ENCODE measurements at regions not wholly inside any gene's neighbourhood (a gene's known extent, or its start where the extent isn't known, plus 50 kb on each side); places are given as distances from the start of the nearest gene placed in this dataset.

DNA sequence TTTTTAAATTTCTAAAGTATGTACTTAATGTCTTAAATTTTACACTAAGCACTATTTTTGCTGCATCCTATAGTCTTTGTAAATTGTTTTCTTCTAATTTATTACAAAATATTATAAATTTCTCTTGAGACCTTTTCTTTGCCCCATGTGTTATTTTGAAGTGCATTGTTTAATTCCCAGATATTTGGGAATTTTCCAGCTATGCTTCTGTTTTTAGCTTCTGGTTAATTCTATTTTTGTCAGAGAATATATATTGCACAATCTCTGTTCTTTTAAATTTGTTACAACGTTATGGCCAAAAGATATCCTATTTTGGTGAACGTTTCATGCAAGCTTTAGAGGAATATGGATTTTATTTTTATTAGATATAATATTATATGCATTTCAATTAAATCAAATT lies 917.4 kb upstream of the MIR17HG start:
- H3K27me3 ChIP-seq (ENCODE audit: control insufficient read depth in 1 of 2, insufficient read depth in 2 of 2, low read length in 2 of 2) = no peaks in the 10 kb centered on the region
- H3K36me3 ChIP-seq (ENCODE audit: control insufficient read depth in 2 of 2, insufficient read depth in 2 of 2, low read length in 1 of 2) = no peaks in the 10 kb centered on the region
- no peak overlapping the region for H3K4me3 ChIP-seq (ENCODE audit: low read depth in 1 of 2, low read length in 2 of 2)
- WGBS, 2 donors = 48 to 54% methylated on average over 2 of the region's 2 CpGs
- peaks cover 0 to 4% of the 10 kb centered on the region in 2 donors for H3K4me1 ChIP-seq (ENCODE audit: control insufficient read depth in 2 of 2, insufficient read depth in 2 of 2, low read length in 1 of 2)
- no peaks in the 10 kb centered on the region for H3K9me3 ChIP-seq (ENCODE audit: control insufficient read depth in 2 of 2, insufficient read depth in 1 of 2, low read depth in 1 of 2, low read length in 1 of 2)
- H3K27ac ChIP-seq (ENCODE audit: low read depth in 2 of 2, low read length in 1 of 2) = no peak overlapping the region

DNA sequence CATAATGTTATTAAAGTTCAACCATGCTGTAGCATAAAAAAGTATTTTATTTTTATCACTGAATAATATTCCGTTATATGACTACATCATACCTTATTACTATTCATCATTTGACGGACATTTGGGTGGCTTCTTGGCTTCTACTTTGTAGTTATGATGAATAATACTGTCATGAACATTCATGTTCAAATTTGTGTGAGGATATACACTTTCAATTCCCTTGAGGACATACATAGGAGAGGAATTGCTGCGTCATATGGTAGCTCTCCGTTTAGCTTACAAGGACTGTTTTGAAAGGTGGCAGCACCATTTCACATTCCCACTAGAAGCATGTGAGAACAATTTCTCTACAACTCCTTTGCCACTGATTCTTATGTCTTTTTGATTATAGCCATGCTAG lies 910.8 kb upstream of the MIR17HG start:
- H3K27ac ChIP-seq (ENCODE audit: low read depth in 2 of 2, low read length in 1 of 2) = no peak overlapping the region
- no peaks in the 10 kb centered on the region for H3K4me1 ChIP-seq (ENCODE audit: control insufficient read depth in 2 of 2, insufficient read depth in 2 of 2, low read length in 1 of 2)
- no peaks in the 10 kb centered on the region for H3K36me3 ChIP-seq (ENCODE audit: control insufficient read depth in 2 of 2, insufficient read depth in 2 of 2, low read length in 1 of 2)
- H3K4me3 ChIP-seq (ENCODE audit: low read depth in 1 of 2, low read length in 2 of 2) = no peak overlapping the region
- 84 to 89% methylated on average over 4 of the region's 4 CpGs for WGBS, 2 donors
- no peaks in the 10 kb centered on the region for H3K9me3 ChIP-seq (ENCODE audit: control insufficient read depth in 2 of 2, insufficient read depth in 1 of 2, low read depth in 1 of 2, low read length in 1 of 2)
- no peaks in the 10 kb centered on the region for H3K27me3 ChIP-seq (ENCODE audit: control insufficient read depth in 1 of 2, insufficient read depth in 2 of 2, low read length in 2 of 2)

DNA sequence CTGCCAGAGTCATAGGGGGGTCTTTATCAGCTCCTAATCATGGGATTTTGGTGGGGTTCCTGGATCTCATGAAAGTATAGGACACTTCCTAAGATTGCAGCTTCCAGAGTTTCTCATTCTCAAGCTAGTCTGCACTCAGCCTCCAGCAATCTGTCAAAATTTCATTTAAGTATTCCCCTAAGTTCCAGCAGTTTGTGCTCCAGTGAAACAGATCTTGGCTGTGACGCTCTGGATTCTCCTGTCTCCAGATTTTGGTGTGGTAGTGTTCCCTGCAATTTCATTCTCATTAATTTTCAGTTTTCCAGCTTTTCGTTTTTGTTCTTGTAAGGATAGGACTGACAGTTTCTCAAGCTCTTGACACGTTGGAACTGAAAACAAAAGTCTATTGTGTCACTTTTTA lies 908.9 kb upstream of the MIR17HG start:
- Histone ChIP-seq H3K27me3 (ENCODE audit: control insufficient read depth in 1 of 2, insufficient read depth in 2 of 2, low read length in 2 of 2) (no peaks in the 10 kb centered on the region), H3K36me3 (ENCODE audit: control insufficient read depth in 2 of 2, insufficient read depth in 2 of 2, low read length in 1 of 2) (no peaks in the 10 kb centered on the region), H3K4me3 (ENCODE audit: low read depth in 1 of 2, low read length in 2 of 2) (no peak overlapping the region), H3K9me3 (ENCODE audit: control insufficient read depth in 2 of 2, insufficient read depth in 1 of 2, low read depth in 1 of 2, low read length in 1 of 2) (no peaks in the 10 kb centered on the region), H3K27ac (ENCODE audit: low read depth in 2 of 2, low read length in 1 of 2) (no peak overlapping the region), H3K4me1 (ENCODE audit: control insufficient read depth in 2 of 2, insufficient read depth in 2 of 2, low read length in 1 of 2) (no peaks in the 10 kb centered on the region)
- WGBS, 2 donors = 60 to 61% methylated on average over 3 of the region's 3 CpGs

DNA sequence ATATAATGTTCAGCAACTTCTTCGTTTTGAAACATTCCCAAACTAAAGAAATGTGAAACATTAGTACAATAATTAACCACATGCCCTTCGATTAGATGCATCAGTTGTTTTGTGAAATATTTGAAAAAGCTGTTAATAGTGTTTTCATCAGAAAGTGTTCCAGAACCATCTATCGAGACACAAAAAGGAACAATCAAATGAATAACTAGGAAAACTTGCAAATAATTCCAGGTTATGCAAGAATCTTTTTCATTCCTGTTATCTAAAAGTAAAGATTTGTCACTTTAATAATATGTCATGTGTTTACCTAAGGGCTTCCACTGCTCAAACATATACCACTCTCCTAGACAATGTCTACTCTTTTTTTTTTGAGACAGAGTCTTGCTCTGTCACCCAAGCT lies 904.2 kb upstream of the MIR17HG start:
- no peak overlapping the region for H3K4me3 ChIP-seq (ENCODE audit: low read depth in 1 of 2, low read length in 2 of 2)
- 73 to 87% methylated on average over 3 of the region's 3 CpGs for WGBS, 2 donors
- H3K27ac ChIP-seq (ENCODE audit: low read depth in 2 of 2, low read length in 1 of 2) = no peak overlapping the region
- no peaks in the 10 kb centered on the region for H3K9me3 ChIP-seq (ENCODE audit: control insufficient read depth in 2 of 2, insufficient read depth in 1 of 2, low read depth in 1 of 2, low read length in 1 of 2)
- no peaks in the 10 kb centered on the region for H3K27me3 ChIP-seq (ENCODE audit: control insufficient read depth in 1 of 2, insufficient read depth in 2 of 2, low read length in 2 of 2)
- H3K36me3 ChIP-seq (ENCODE audit: control insufficient read depth in 2 of 2, insufficient read depth in 2 of 2, low read length in 1 of 2) = no peaks in the 10 kb centered on the region
- no peaks in the 10 kb centered on the region for H3K4me1 ChIP-seq (ENCODE audit: control insufficient read depth in 2 of 2, insufficient read depth in 2 of 2, low read length in 1 of 2)

DNA sequence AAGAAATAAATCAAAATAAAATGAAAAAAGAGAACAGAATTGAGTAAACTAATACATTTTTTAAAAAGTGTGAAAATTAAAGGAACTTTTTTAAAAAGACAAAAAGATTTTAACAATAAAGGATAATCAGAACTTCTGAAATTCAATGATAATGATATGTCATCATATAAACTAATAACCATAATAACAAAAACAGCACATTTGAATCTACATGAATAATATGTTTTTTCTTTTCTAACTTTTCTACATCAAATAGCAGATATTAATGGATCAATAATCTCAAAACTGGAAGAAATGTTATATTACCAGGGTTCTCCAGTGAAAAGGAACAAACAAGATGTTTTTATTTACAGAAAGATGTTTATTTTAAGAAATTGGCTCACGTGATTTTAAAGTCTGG lies 903.3 kb upstream of the MIR17HG start:
- Histone ChIP-seq H3K36me3 (ENCODE audit: control insufficient read depth in 2 of 2, insufficient read depth in 2 of 2, low read length in 1 of 2) (no peaks in the 10 kb centered on the region), H3K27ac (ENCODE audit: low read depth in 2 of 2, low read length in 1 of 2) (no peak overlapping the region), H3K27me3 (ENCODE audit: control insufficient read depth in 1 of 2, insufficient read depth in 2 of 2, low read length in 2 of 2) (no peaks in the 10 kb centered on the region), H3K4me3 (ENCODE audit: low read depth in 1 of 2, low read length in 2 of 2) (no peak overlapping the region), H3K9me3 (ENCODE audit: control insufficient read depth in 2 of 2, insufficient read depth in 1 of 2, low read depth in 1 of 2, low read length in 1 of 2) (no peaks in the 10 kb centered on the region), H3K4me1 (ENCODE audit: control insufficient read depth in 2 of 2, insufficient read depth in 2 of 2, low read length in 1 of 2) (no peaks in the 10 kb centered on the region)
- WGBS, 2 donors = 74 to 83% methylated on average over 1 of the region's 1 CpG

DNA sequence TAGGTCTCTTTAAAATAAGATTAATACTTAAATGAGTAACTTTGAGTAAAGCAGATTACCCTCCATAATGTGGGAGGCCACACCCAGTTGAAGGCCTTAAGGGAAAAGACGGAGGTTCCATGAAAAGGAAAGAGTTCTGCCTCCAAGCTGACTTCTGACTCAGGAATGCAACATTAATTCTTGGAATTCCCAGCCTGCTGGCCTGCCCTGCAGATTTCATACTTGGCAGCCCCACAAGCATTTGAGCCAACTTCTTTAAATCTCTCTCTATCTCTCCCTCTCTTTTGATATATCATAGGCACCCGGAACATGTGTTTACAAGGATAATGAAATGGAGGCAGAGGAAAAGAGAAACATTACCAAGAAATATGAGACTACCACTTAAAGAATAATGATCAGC lies 902.3 kb upstream of the MIR17HG start:
- WGBS, 2 donors = 27 to 29% methylated on average over 2 of the region's 2 CpGs
- no peak overlapping the region for H3K4me3 ChIP-seq (ENCODE audit: low read depth in 1 of 2, low read length in 2 of 2)
- H3K36me3 ChIP-seq (ENCODE audit: control insufficient read depth in 2 of 2, insufficient read depth in 2 of 2, low read length in 1 of 2) = no peaks in the 10 kb centered on the region
- H3K27ac ChIP-seq (ENCODE audit: low read depth in 2 of 2, low read length in 1 of 2) = no peak overlapping the region
- no peaks in the 10 kb centered on the region for H3K4me1 ChIP-seq (ENCODE audit: control insufficient read depth in 2 of 2, insufficient read depth in 2 of 2, low read length in 1 of 2)
- no peaks in the 10 kb centered on the region for H3K9me3 ChIP-seq (ENCODE audit: control insufficient read depth in 2 of 2, insufficient read depth in 1 of 2, low read depth in 1 of 2, low read length in 1 of 2)
- no peaks in the 10 kb centered on the region for H3K27me3 ChIP-seq (ENCODE audit: control insufficient read depth in 1 of 2, insufficient read depth in 2 of 2, low read length in 2 of 2)

DNA sequence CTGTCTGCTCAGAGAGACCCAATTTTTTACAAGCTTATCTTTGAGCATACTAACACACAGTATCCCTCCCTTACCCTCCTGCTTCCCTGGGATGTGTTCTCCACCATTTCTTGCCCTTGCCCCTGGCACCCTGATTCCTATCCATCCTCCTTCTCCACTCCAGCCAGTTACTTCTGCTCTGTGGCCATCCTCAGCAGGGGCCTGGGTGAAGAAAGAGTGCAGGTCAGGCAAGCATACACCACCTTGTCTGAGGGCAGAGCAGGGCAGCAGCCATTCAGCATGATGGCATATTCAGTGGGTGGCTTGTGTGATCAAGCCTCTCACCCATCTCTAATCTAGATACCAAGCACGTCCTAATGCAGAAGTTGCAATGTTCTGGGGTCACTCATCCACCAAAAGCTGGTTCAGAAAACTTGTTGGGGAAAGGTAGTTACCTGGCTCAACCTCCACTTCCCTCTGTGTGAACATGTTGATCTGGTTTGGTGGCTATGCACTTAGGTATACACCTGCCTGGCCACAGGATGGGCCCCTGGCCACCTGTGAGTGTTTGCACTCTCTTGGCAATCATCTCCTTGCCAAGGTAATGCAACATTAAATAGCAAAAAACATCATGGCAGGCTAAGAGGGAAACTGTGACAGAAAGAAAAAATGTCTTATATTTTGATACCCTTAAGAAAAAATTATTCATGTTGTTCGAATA lies 900.3 kb upstream of the MIR17HG start:
- no peaks in the 10 kb centered on the region for H3K9me3 ChIP-seq (ENCODE audit: control insufficient read depth in 2 of 2, insufficient read depth in 1 of 2, low read depth in 1 of 2, low read length in 1 of 2)
- H3K36me3 ChIP-seq (ENCODE audit: control insufficient read depth in 2 of 2, insufficient read depth in 2 of 2, low read length in 1 of 2) = no peaks in the 10 kb centered on the region
- no peaks in the 10 kb centered on the region for H3K27me3 ChIP-seq (ENCODE audit: control insufficient read depth in 1 of 2, insufficient read depth in 2 of 2, low read length in 2 of 2)
- H3K4me3 ChIP-seq (ENCODE audit: low read depth in 1 of 2, low read length in 2 of 2) = no peak overlapping the region
- 79 to 88% methylated on average over 2 of the region's 2 CpGs for WGBS, 2 donors
- H3K27ac ChIP-seq (ENCODE audit: low read depth in 2 of 2, low read length in 1 of 2) = no peak overlapping the region
- no peaks in the 10 kb centered on the region for H3K4me1 ChIP-seq (ENCODE audit: control insufficient read depth in 2 of 2, insufficient read depth in 2 of 2, low read length in 1 of 2)

DNA sequence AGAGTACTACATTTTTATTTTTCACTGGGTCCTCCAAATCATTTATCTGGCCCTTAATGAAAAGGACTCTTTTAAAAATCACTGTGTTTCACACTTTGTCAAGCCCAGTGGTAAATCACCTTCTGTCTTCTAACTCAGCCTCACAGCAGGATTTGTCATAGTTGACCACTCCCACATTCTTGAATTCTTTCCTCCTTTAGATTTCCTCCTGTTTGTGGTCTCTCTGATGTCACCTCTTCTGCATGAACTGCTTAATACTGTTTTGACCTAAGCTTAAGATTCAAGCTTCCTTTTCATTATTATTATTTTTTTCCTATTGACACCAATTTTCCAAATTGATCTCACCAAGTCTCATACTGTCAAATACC lies 899.8 kb upstream of the MIR17HG start:
- H3K36me3 ChIP-seq (ENCODE audit: control insufficient read depth in 2 of 2, insufficient read depth in 2 of 2, low read length in 1 of 2) = no peaks in the 10 kb centered on the region
- H3K9me3 ChIP-seq (ENCODE audit: control insufficient read depth in 2 of 2, insufficient read depth in 1 of 2, low read depth in 1 of 2, low read length in 1 of 2) = no peaks in the 10 kb centered on the region
- H3K4me1 ChIP-seq (ENCODE audit: control insufficient read depth in 2 of 2, insufficient read depth in 2 of 2, low read length in 1 of 2) = no peaks in the 10 kb centered on the region
- no peaks in the 10 kb centered on the region for H3K27me3 ChIP-seq (ENCODE audit: control insufficient read depth in 1 of 2, insufficient read depth in 2 of 2, low read length in 2 of 2)
- no peak overlapping the region for H3K27ac ChIP-seq (ENCODE audit: low read depth in 2 of 2, low read length in 1 of 2)
- no peak overlapping the region for H3K4me3 ChIP-seq (ENCODE audit: low read depth in 1 of 2, low read length in 2 of 2)

DNA sequence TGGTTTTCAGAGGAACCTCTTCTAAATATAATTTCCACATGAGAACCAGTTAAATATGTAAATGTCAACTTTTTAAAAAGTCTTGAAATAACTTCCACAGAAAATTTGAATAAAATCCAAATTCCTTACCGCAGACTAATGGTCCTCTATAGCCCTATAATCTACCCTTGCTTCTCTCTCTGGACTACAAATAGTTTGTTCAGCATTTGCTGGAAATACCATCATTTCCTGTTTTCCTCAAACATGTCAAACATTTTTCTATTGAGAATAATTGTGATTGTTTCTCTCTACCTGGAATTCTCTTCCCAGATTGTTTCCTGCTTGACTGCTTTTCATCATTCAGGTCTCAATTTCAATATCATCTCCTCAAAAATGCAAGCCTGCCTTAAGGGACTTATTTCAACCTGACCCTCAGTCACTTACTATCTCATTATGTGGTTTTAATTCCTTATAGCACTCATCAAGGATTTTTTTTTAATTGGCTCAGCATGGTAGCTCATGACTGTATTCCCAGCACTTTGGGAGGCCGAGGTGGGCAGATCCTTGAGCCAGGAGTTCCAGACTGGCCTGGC lies 898.9 kb upstream of the MIR17HG start:
- Histone ChIP-seq H3K27me3 (ENCODE audit: control insufficient read depth in 1 of 2, insufficient read depth in 2 of 2, low read length in 2 of 2) (no peaks in the 10 kb centered on the region), H3K27ac (ENCODE audit: low read depth in 2 of 2, low read length in 1 of 2) (no peak overlapping the region), H3K4me3 (ENCODE audit: low read depth in 1 of 2, low read length in 2 of 2) (no peak overlapping the region), H3K4me1 (ENCODE audit: control insufficient read depth in 2 of 2, insufficient read depth in 2 of 2, low read length in 1 of 2) (no peaks in the 10 kb centered on the region), H3K9me3 (ENCODE audit: control insufficient read depth in 2 of 2, insufficient read depth in 1 of 2, low read depth in 1 of 2, low read length in 1 of 2) (no peaks in the 10 kb centered on the region), H3K36me3 (ENCODE audit: control insufficient read depth in 2 of 2, insufficient read depth in 2 of 2, low read length in 1 of 2) (no peaks in the 10 kb centered on the region)
- 79 to 84% methylated on average over 2 of the region's 2 CpGs for WGBS, 2 donors

DNA sequence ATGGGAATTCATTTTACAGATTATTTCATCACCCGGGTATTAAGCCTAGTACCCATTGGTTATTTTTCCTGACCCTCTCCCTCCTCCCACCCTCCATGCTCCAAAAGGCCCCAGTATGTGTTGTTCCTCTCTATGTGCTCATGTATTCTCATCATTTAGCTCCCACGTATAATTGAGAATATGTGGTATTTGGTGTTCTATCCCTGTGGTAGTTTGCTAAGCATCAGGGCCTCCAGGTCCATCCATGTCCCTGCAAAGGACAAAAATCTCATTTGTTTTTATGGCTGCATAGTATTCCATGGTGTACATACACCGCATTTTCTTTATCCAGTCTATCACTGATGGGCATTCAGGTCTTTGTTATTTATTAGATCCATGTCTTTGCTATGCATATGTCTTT lies 894.1 kb upstream of the MIR17HG start:
- WGBS, 2 donors = 89 to 94% methylated on average over 3 of the region's 3 CpGs
- Histone ChIP-seq H3K27me3 (ENCODE audit: control insufficient read depth in 1 of 2, insufficient read depth in 2 of 2, low read length in 2 of 2) (no peaks in the 10 kb centered on the region), H3K36me3 (ENCODE audit: control insufficient read depth in 2 of 2, insufficient read depth in 2 of 2, low read length in 1 of 2) (no peaks in the 10 kb centered on the region), H3K9me3 (ENCODE audit: control insufficient read depth in 2 of 2, insufficient read depth in 1 of 2, low read depth in 1 of 2, low read length in 1 of 2) (no peaks in the 10 kb centered on the region), H3K27ac (ENCODE audit: low read depth in 2 of 2, low read length in 1 of 2) (no peak overlapping the region), H3K4me3 (ENCODE audit: low read depth in 1 of 2, low read length in 2 of 2) (no peak overlapping the region), H3K4me1 (ENCODE audit: control insufficient read depth in 2 of 2, insufficient read depth in 2 of 2, low read length in 1 of 2) (no peaks in the 10 kb centered on the region)

Data from esophagus (tissue), 2 donors.